Naive thymus-derived CD4-positive, alpha-beta T cell (primary cell): ENCODE measurements at regions not wholly inside any gene's neighbourhood (a gene's known extent, or its start where the extent isn't known, plus 50 kb on each side); places are given as distances from the start of the nearest gene placed in this dataset.

Experiments
- ATAC-seq: fragments of 150-1000 bp; cut with Tn5 transposase; 2 replicates; pipeline ENCODE4 v1.10.0; 2021; ENCODE audit warnings: mild to moderate bottlenecking, moderate library complexity
- CTCF ChIA-PET: fragments of 350-600 bp; sonication (Branson Sonifier 250); formaldehyde crosslinking; loops from one replicate; lab custom pipeline; 2021; ENCODE audit warnings: antibody characterized with exemption; lab: Charles Lee
- POLR2A ChIA-PET: fragments of 350-600 bp; sonication (Branson Sonifier 250); formaldehyde crosslinking; loops from one replicate; lab custom pipeline; 2021; ENCODE audit warnings: antibody characterized with exemption, inconsistent platforms; lab: Charles Lee
- DNase-seq, 9 donors: peaks; one replicate each; pipeline versions ENCODE4 v3.0.0 to v3.0.0-alpha.2; 2020 to 2022; ENCODE audit warnings: mixed read lengths in 1 of 9
- H3K27ac ChIP-seq: one replicate; pipeline ENCODE4 v1.7.0; 2013; ENCODE audit warnings: mild to moderate bottlenecking, low read depth, low read length, moderate library complexity
- H3K27me3 ChIP-seq, 2 donors: one replicate each; pipeline ENCODE4 v1.7.0; 2013; ENCODE audit warnings: low read length in 2 of 2, mild to moderate bottlenecking in 2 of 2, moderate library complexity in 2 of 2; ENCODE audit not compliant: control insufficient read depth in 2 of 2, insufficient read depth in 2 of 2
- H3K36me3 ChIP-seq, 3 experiments: 1 replicate in 2 of 3; 2 replicates in 1 of 3; pipeline ENCODE4 v1.7.0; 2013; ENCODE audit warnings: low read length in 3 of 3, mild to moderate bottlenecking in 3 of 3, moderate library complexity in 1 of 3; ENCODE audit not compliant: insufficient read depth in 3 of 3, control insufficient read depth in 2 of 3
- H3K4me1 ChIP-seq, 2 donors: one replicate each; pipeline ENCODE4 v1.7.0; 2013; ENCODE audit warnings: low read length in 2 of 2, mild to moderate bottlenecking in 2 of 2, moderate library complexity in 1 of 2; ENCODE audit not compliant: control insufficient read depth in 2 of 2, insufficient read depth in 2 of 2
- H3K4me3 ChIP-seq: 2 replicates; pipeline ENCODE4 v1.7.0; 2013; ENCODE audit warnings: mild to moderate bottlenecking, low read length
- H3K9me3 ChIP-seq, 3 experiments: 1 replicate in 2 of 3; 2 replicates in 1 of 3; pipeline ENCODE4 v1.7.0; 2013; ENCODE audit warnings: low read length in 3 of 3; ENCODE audit not compliant: control insufficient read depth in 2 of 3
- H3K27ac Mint-ChIP-seq, 9 donors: one replicate each; pipeline ENCODE4 v1.8.0; 2020 to 2022; ENCODE audit warnings: mixed read lengths in 9 of 9, mild to moderate bottlenecking in 8 of 9, moderate library complexity in 5 of 9, inconsistent platforms in 2 of 9
- H3K27me3 Mint-ChIP-seq, 5 donors: one replicate each; pipeline ENCODE4 v1.8.0; 2021 to 2022; ENCODE audit warnings: mixed read lengths in 5 of 5, mild to moderate bottlenecking in 1 of 5
- H3K36me3 Mint-ChIP-seq, 5 donors: one replicate each; pipeline ENCODE4 v1.8.0; 2020 to 2022; ENCODE audit warnings: mixed read lengths in 5 of 5, mild to moderate bottlenecking in 3 of 5, inconsistent platforms in 1 of 5
- H3K4me1 Mint-ChIP-seq, 7 donors: one replicate each; pipeline ENCODE4 v1.8.0; 2020 to 2022; ENCODE audit warnings: mixed read lengths in 7 of 7, mild to moderate bottlenecking in 3 of 7, inconsistent platforms in 1 of 7
- H3K4me3 Mint-ChIP-seq, 10 donors: one replicate each; pipeline ENCODE4 v1.8.0; 2020 to 2022; ENCODE audit warnings: mild to moderate bottlenecking in 10 of 10, mixed read lengths in 10 of 10, moderate library complexity in 6 of 10, inconsistent platforms in 2 of 10
- H3K9me3 Mint-ChIP-seq, 11 donors: one replicate each; pipeline ENCODE4 v1.8.0; 2020 to 2022; ENCODE audit warnings: mixed read lengths in 11 of 11, mild to moderate bottlenecking in 4 of 11, inconsistent platforms in 1 of 11, moderate library complexity in 1 of 11
- intact Hi-C, 2 donors: fragments of 100-400 bp; cut with micrococcal nuclease; formaldehyde crosslinking; loops; one replicate each; pipeline ENCODE4 v1.15.1; 2023

GRCh38 chr12:89216211-89216952, 135.9 kb downstream of the DUSP6 start:
- no peak overlapping the region for H3K27ac Mint-ChIP-seq
- POLR2A ChIA-PET = no interaction called here
- H3K36me3 Mint-ChIP-seq = peaks cover 0 to 18% (median 0%) of the 10 kb centered on the region in 5 donors
- peaks cover 0 to 15% (median 0%) of the 10 kb centered on the region in 11 donors for H3K9me3 Mint-ChIP-seq
- Histone ChIP-seq H3K4me1 (peaks cover 0 to 5% of the 10 kb centered on the region in 2 donors), H3K4me3 (no peak overlapping the region), H3K9me3 (no peaks in the 10 kb centered on the region), H3K27ac (no peak overlapping the region), H3K27me3 (no peaks in the 10 kb centered on the region), H3K36me3 (no peaks in the 10 kb centered on the region)
- DNase-seq (no peak), ATAC-seq (no peak)
- CTCF ChIA-PET = no interaction called here
- no peaks in the 10 kb centered on the region for H3K27me3 Mint-ChIP-seq
- H3K4me3 Mint-ChIP-seq = no peak overlapping the region
- intact Hi-C loops = no loop called here
- H3K4me1 Mint-ChIP-seq = peaks cover 12 to 18% (median 14%) of the 10 kb centered on the region in 7 donors

DNA sequence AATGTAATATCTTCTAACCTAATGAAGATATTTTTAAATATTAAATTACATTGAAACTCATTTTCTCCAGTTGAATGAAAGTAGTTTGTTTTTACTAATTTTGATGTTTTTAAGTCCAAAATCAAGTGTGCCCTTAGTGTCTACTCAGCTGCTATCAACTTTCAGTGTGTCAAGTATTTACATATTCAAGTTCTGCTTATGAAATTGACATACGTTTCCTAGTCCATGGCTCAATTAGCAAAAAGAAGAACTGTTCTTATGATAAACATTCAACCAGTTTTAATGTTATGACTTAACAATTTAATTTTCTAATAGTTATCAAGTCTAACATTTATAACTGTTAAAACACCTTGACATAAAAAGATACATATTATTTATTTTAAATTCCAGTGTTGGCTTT, 137.1 kb downstream of the DUSP6 start:
- DNase-seq (no peak), ATAC-seq (no peak)
- Mint-ChIP-seq H3K4me3 (no peak overlapping the region), H3K36me3 (peaks cover 0 to 14% (median 0%) of the 10 kb centered on the region in 5 donors), H3K27ac (no peak overlapping the region), H3K27me3 (no peaks in the 10 kb centered on the region), H3K9me3 (peaks cover 0 to 12% (median 0%) of the 10 kb centered on the region in 11 donors), H3K4me1 (peaks cover 12 to 20% (median 17%) of the 10 kb centered on the region in 7 donors)
- intact Hi-C loops = no loop called here
- Histone ChIP-seq H3K27me3 (no peaks in the 10 kb centered on the region), H3K4me1 (peaks cover 0 to 5% of the 10 kb centered on the region in 2 donors), H3K36me3 (no peaks in the 10 kb centered on the region), H3K9me3 (no peaks in the 10 kb centered on the region), H3K27ac (no peak overlapping the region), H3K4me3 (no peak overlapping the region)
- POLR2A ChIA-PET = no interaction called here
- CTCF ChIA-PET = no interaction called here

- no peaks in the 10 kb centered on the region for H3K27me3 Mint-ChIP-seq
- no peak overlapping the region for H3K27ac Mint-ChIP-seq
- Histone ChIP-seq H3K4me1 (peaks cover 0 to 5% of the 10 kb centered on the region in 2 donors), H3K9me3 (no peaks in the 10 kb centered on the region), H3K36me3 (no peaks in the 10 kb centered on the region), H3K4me3 (no peak overlapping the region), H3K27ac (no peak overlapping the region), H3K27me3 (no peaks in the 10 kb centered on the region)
- H3K9me3 Mint-ChIP-seq = peaks cover 0 to 6% (median 0%) of the 10 kb centered on the region in 11 donors
- H3K36me3 Mint-ChIP-seq = peaks cover 0 to 8% (median 0%) of the 10 kb centered on the region in 5 donors
- ChIA-PET CTCF (no interaction called here), POLR2A (no interaction called here)
- DNase-seq (no peak), ATAC-seq (no peak)
- intact Hi-C loops = no loop called here
- H3K4me1 Mint-ChIP-seq = peaks cover 12 to 20% (median 17%) of the 10 kb centered on the region in 7 donors
- no peak overlapping the region for H3K4me3 Mint-ChIP-seq
Measured at GRCh38 chr12:89213747-89214146, 138.6 kb downstream of the DUSP6 start.

DNA sequence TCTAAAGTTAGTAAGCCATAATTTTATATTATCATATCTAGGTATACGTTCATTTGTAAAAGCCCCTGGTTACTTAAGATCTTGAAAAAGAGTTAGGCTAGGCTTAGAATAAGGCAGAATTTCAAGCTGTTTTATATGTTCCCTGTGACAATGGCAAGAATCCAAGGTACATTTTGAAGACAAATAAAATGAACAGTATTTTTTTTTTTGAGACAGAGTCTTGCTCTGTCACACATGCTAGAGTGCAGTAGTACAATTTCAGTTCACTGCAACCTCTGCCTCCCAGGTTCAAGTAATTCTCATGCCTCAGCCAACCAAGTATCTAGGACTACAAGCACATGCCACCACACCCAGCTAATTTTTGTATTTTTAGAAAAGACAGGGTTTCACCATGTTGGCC, 139.2 kb downstream of the DUSP6 start:
- peaks cover 0 to 10% (median 0%) of the 10 kb centered on the region in 5 donors for H3K36me3 Mint-ChIP-seq
- H3K4me3 Mint-ChIP-seq = no peak overlapping the region
- POLR2A ChIA-PET = no interaction called here

DNA sequence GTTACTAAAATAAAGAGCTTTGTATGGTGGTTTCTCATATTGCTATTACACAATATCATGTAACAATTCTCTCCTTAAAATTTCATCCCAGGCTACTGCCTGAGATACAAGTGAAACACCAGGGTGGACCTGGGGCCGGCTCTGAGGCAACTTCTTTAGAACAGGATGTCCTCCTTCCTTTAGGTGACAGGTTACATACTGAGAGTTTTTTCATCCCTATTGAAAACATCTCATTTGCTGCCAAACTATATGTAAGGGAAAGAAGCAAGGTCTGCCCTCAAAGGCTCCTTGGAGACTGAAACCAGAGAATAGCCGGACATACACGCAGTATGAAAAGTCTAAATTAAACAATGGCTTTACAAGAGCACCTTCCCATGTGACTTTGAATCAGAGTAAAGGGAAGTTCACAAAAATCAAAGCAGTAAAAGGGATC, 139.9 kb downstream of the DUSP6 start:
- no peaks in the 10 kb centered on the region for H3K27me3 ChIP-seq
- H3K27ac ChIP-seq = no peak overlapping the region
- Mint-ChIP-seq H3K4me3 (no peak overlapping the region), H3K27me3 (no peaks in the 10 kb centered on the region), H3K36me3 (peaks cover 0 to 10% (median 0%) of the 10 kb centered on the region in 5 donors), H3K9me3 (peaks cover 0 to 3% (median 0%) of the 10 kb centered on the region in 11 donors), H3K27ac (no peak overlapping the region), H3K4me1 (peaks cover 10 to 24% (median 17%) of the 10 kb centered on the region in 7 donors)
- H3K4me1 ChIP-seq = peaks cover 0 to 5% of the 10 kb centered on the region in 2 donors
- no peaks in the 10 kb centered on the region for H3K9me3 ChIP-seq
- ChIA-PET POLR2A (no interaction called here), CTCF (interaction anchor here (0.6 kb wide), 1 partner anchor 69 kb away, joined by 3 read pairs; no protein-coding TSS in a partner anchor)
- intact Hi-C loops = no loop called here
- H3K36me3 ChIP-seq = no peaks in the 10 kb centered on the region
- ATAC-seq (no peak), DNase-seq (no peak)
- H3K4me3 ChIP-seq = no peak overlapping the region

More for the DNA sequence above, 139.2 kb downstream of the DUSP6 start:
- Mint-ChIP-seq H3K4me1 (peaks cover 12 to 24% (median 17%) of the 10 kb centered on the region in 7 donors), H3K9me3 (peaks cover 0 to 3% (median 0%) of the 10 kb centered on the region in 11 donors), H3K27ac (no peak overlapping the region), H3K27me3 (no peaks in the 10 kb centered on the region)
- CTCF ChIA-PET = interaction anchor here (0.6 kb wide), 1 partner anchor 68 kb away, joined by 3 read pairs; no protein-coding TSS in a partner anchor
- Histone ChIP-seq H3K36me3 (no peaks in the 10 kb centered on the region), H3K4me3 (no peak overlapping the region), H3K27me3 (no peaks in the 10 kb centered on the region), H3K9me3 (no peaks in the 10 kb centered on the region), H3K27ac (no peak overlapping the region), H3K4me1 (peaks cover 0 to 5% of the 10 kb centered on the region in 2 donors)
- no peak for DNase-seq
- intact Hi-C loops = no loop called here
- ATAC-seq = no peak

DNA sequence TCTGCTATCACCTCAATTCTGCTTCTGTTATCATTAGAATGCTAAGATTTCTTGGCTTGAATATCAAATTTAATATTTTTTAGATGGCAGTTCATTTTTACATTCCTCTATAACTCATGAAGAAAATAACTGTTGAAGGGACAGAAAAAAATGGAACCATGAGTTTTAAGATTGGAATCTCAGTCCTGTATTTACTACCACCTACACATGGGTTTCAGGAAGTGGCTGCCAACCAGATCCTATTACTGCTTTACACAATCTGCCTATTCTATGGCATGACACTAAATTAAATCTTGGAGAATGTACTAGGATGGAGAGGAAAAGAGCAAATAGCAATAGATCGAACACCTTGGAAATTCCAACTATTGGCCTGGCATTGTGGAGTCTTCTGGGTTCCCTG, 140.8 kb downstream of the DUSP6 start:
- POLR2A ChIA-PET = no interaction called here
- no peak for DNase-seq
- peaks cover 0 to 5% of the 10 kb centered on the region in 2 donors for H3K4me1 ChIP-seq
- intact Hi-C loops = no loop called here
- no peaks in the 10 kb centered on the region for H3K36me3 ChIP-seq
- no peak for ATAC-seq
- H3K4me3 ChIP-seq = no peak overlapping the region
- H3K27ac ChIP-seq = no peak overlapping the region
- Mint-ChIP-seq H3K9me3 (peaks cover 0 to 4% (median 0%) of the 10 kb centered on the region in 11 donors), H3K36me3 (peaks cover 0 to 13% (median 0%) of the 10 kb centered on the region in 5 donors), H3K27me3 (no peaks in the 10 kb centered on the region), H3K27ac (peak overlapping the region in 1 of 9 donors; percentile 16), H3K4me3 (no peak overlapping the region), H3K4me1 (peaks cover 11 to 27% (median 17%) of the 10 kb centered on the region in 7 donors)
- CTCF ChIA-PET = no interaction called here
- no peaks in the 10 kb centered on the region for H3K9me3 ChIP-seq
- H3K27me3 ChIP-seq = no peaks in the 10 kb centered on the region
